NCI-H82 treated with DMSO at 0.1 percent for 48 hours (cell line): ENCODE measurements at regions not wholly inside any gene's neighbourhood (a gene's known extent, or its start where the extent isn't known, plus 50 kb on each side); places are given as distances from the start of the nearest gene placed in this dataset.

Experiments used
- DNase-seq: peaks from one replicate; lab custom pipeline; 2025; ENCODE audit not compliant: unreplicated experiment; lab: John Stamatoyannopoulos, UW

DNA sequence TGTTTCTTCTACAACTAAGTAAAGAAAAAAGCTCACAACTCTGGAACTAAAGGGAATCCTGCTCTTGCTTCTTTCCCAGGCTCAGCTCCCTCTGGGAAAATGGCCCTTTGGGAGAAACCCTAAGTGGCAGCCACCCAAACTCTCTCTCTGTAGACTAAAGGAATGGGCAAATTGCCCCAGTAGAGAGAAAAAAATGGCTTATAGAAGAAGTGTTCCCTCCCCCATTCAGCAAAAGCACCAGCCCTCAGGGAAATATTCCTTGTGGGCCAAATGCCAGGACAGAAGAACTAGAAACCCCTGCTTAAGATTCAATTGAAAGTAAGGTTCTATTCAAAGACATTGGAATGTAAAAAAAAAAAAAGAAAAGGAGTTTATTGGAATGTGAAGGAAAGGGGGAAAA, 603.7 kb upstream of the ALCAM start:
- no peak for DNase-seq

DNA sequence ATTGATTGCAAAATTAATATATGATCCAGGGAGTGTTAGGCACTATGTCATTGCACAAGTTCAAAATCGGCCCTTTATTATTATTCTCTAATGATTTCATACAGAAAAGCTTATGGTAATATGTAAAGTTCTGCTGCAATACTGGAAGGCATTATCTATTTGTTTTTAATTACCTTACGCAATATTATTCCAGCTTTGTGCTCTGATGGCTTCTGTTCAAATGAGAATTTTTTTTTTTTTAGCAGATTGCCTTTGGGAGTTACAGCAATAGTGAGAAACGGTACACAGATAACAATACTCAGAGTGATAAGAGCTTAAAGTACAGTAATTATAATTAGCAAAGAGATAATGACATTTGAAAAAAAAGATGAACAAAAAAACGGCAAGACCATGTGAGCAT, 602.2 kb upstream of the ALCAM start:
- DNase-seq = no peak

DNA sequence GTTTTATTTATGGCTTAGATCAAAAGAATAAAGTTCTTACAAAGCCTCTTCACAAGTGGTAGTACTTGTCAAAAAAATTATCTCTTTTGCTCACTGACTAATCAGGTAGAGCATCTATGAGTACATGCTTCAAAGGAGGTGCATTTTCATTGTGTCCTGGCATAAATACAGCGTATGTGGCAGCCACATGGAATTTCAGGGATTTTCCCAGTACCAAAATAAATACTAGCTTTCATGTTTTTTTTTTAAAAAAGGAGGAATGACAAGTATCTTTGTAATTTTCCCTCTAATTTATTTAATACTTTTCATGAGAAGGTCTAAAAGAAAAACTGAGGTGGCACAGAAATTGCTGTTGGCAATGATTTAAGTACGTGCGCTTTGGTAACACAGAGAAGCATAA, 597.8 kb upstream of the ALCAM start:
- DNase-seq = no peak

DNA sequence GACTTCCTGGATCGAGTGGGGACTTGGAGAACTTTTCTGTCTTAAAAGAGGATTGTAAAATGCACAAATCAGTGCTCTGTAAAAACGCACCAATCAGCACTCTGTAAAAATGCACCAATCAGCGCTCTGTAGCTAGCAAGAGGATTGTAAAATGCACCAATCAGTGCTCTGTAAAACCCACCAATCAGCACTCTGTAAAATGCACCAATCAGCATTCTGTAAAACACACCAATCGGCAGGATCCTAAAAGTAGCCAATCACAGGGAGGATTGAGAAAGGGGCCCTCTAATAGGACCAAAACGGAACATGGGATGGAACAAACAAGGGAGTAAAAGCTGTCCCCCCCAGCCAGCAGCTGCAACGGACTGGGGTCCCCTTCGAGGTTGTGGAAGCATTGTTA, 587.4 kb upstream of the ALCAM start:
- DNase-seq = no peak

DNA sequence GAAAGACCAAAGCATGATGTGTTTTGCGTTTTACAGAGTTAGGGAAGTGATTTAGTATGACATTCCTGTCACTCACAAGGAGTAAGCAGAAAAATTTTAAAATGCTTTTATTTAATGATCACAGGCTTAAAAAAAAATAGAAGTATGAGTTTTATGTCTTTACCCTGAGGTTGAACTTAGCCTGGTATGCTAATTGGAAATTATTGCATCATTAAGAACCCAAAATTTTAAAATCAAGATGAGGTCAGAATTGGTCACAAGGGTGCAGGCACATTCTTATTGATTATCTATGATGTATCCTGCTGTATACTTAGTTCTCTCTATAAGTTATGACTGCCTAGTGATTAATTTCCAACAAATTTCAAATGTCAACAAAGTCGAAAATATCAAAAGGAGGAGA, 585.6 kb upstream of the ALCAM start:
- DNase-seq = no peak

DNA sequence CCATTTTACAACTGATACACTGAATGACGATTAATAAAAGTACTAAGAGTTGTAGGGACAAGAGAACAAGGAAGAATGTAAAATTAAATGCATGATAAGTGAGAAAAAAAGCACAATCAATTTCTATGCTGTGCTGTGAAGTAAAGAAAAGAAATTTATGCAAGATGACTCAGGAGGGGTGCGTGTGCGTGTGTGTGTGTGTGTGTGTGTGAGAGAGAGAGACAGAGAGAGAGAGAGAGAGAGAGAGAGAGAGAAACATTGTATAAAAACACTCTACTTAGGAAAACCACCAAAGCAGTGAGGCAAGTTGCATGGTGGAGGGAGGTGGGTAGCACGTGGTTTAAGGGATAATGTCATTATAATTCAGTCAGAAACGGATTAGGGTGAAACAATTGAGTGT, 580.8 kb upstream of the ALCAM start:
- DNase-seq = no peak

DNA sequence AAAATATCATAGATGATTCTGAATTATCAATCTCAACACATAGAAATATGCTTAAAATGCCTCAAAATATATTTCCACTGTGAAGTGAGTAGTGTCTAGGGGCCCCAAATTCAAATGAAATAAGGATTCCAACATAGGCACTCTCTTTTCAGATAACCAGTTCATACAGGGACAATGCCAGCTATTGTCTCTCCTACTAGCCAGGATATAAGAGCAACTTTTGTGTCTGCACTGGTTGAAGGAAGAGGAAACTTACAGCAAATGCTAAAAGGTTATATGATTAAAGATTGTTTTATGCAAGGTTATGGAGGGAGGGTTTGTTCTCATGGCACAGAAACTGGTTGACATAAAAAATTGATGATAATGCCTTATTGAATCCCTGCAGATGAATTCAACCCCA, 579.4 kb upstream of the ALCAM start:
- no peak for DNase-seq

DNA sequence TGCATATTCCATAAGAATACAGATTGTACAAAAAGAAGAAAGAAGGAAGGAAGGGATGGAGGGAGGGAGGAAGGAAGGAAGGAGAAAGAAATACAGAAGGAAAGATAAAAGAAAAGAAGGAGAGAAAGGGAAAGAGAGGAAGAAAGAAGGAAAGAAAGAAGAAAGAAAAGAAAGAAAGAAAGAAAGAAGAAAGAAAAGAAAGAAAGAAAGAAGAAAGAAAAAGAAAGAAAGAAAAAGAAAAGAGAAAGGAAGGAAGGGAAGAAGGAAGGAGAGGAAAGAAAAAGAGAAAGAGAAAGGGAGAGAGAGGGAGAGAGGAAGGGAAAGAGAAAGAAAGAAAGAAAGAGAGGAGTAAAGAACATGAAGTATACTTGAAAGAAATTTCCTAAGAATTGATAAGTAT, 577.9 kb upstream of the ALCAM start:
- DNase-seq = no peak

DNA sequence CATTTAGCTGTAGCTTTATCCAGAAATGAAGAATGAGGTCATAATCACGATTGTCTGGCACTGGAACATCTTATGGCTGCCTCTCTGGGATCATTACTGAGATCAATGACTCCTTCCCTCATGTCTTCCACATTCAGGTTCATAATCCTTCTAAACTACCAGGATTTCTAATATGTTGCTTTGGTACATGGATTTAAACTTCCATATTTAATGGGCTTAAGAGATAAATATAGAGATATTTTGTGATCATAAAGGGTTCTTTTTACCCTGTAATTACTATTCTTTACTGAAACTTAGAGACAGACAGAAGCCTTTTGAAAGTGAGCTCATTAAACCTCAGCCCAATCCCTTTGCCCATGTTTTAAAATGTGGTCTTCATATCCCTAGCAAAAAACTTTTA, 575.4 kb upstream of the ALCAM start:
- DNase-seq = no peak

DNA sequence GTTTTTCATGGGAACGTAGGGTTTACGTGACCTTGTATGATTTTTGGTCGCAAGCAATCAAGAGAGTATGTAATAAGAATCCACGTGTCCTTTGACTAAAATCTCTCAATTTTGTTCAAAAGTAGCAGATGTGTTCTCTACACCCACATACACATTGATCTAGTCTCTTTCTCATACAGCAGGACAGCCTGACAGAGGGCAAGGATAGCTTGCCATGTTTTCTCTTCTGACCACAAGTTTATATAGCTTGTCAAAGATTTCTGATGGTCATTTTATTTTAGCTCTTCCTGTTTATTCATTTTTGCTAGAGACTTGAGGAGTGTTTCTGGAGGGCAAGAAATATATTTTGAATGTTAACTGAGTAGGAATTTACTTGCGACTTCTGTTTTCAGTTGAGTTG, 570.2 kb upstream of the ALCAM start:
- no peak for DNase-seq

DNA sequence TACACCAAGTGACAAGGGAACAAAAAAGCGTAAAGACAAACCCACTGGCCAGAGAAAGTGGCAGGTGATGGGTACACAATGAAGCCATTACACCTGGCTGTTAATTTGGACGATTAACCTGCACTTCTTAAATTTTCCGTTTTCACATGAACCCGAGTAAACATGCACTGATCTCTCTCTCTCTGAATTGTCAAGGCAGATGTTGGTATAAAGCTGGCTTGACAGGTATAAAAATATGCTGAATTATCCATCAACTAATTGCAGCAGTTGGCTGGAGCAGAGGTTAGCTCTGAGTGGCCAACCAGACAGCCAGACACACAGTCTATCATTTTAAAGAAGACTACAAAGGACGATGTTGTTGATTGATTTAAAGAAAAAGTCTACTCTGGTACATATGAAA, 561.7 kb upstream of the ALCAM start:
- peak; percentile 79 for DNase-seq

DNA sequence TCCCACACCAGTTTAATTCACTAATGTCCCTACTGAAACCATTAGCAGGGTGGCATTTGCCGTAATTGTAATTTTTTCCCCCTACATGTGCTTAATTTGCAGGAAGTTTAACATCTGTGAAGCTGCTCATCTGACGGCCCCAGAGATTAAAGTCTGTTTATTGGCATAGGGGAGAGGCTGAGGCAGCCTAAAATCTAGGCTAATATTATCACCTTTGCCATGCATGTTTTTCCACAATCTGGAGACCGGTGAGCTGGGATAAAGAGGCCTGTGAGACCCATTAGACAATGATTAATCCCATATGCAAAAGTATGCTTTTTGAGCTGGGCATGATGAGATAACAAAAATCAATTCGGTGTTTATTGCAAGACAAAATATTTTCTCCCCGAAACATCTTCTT, 561.2 kb upstream of the ALCAM start:
- DNase-seq = peak; percentile 83

DNA sequence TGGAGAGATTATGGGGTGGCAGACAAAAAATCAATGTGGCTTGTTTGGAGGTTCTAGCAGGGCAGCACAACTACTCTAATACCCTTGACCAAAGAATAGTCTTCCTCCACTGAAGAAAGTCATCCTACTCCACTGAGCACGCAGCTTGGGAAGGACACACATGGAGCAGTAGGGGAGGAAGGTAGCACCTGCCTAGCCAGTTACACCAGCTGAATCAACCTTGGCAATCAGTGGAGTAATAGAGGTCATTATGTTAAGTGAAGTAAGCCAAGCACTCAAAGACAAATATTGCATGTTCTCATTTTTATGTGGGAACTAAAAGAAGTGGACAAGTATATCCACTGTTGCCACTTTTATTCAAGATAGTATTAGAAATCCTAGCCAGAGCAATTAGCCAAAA, 555.8 kb upstream of the ALCAM start:
- no peak for DNase-seq

DNA sequence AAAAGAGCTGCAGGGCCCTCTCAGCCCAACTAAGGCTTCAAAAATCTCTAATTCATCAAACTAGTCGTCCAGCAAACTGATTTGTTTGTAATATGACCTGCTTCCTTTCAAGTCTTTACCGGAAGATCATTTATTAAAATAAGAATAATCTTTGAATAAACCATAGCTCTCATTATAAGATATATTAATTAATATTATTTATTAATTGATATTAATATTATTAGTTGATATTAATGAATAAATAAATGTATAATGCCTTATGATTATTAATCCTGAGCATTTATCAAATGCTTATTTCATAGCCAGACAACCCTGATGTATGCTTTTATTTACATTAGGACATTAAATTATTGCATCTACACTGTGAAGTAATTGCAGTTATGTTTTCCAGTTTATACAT, 550.7 kb upstream of the ALCAM start:
- DNase-seq = no peak

DNA sequence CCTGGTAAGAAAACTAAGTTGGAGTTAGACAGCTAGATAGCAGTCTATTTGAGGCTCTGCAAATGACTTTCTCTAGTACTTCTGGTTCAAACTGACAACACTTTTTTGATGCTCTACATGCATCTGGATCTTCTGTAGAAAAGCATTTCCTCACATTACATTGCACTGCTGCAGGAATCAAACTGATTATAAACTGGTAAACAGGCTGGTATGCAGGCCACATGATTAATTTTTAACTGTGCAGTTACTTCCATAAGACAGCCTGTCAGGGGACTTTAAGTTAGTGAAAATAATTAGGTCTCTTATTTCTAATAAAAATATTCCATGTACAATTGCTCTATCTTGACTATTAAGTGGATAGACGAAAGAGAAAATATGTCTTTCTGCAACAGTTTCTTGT, 550.0 kb upstream of the ALCAM start:
- no peak for DNase-seq

DNA sequence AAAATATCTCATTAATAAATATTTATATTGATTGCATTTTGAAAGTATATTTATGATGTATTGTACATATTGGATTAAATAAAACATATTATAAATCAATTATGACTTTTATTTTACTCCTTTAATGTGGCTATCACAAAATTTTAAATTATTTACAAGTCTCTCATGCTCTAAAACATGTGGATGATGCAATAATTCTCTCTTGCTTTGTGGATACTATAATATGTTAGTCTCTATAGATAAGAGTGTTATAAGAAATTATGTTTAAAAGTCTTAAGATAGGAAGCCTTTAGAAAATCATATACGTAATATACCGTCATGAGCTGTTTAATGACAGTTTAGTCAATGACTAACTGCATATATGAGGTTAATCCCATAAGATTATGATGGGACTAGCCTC, 547.4 kb upstream of the ALCAM start:
- no peak for DNase-seq

DNA sequence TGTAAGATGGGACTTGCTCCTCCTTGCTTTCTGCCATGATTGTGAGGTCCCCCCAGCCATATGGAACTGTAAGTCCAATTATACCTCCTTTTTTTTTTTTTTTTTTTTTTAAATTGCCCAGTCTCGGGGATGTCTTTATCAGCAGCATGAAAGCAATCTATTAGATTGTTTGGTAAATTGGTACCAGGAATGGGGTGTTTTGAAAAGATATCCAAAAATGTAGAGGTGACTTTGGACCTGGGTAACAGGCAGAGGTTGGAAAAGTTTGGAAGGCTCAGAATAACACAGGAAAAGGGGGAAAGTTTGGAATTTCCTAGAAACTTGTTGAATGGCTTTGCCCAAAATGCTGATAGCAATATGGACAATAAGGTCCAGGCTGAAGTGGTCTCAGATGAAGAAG, 545.8 kb upstream of the ALCAM start:
- no peak for DNase-seq

DNA sequence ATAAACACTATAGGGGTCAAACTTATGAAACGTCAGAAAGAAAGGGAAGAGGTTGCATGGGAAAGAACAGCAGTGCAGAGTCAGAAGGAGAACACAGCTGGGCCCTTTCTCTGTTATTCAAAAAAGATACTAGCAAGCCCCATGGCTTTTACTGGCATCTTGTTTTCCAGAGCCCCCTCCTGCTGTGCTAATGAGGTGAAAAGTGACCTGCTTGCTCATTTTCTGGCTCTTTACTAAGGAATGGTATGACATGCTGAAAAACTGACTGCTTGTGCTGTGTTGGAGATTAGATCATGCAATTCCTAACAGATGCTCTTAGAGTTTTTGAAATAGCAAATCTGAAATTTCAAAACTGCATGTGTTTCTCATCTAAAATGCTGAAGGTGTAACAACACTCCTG, 541.6 kb upstream of the ALCAM start:
- DNase-seq = no peak

DNA sequence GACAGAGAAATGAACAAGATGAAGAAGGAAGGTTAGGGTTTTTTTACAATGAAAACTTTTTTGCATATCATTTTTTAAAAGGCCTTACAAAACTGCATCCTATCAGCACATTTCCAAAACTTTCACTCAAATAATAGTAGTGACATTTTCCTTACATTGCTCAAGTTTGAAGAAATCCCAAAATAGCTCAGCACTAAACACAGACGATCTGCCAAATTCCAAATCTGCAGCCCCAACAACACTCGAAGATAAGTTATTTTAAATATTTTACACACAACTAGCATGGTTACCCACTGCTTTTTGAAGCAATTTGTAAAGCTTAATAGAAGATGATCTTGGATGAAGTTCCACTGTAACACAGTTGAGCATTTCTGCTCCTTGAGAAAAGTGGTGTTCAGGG, 535.6 kb upstream of the ALCAM start:
- DNase-seq = no peak

DNA sequence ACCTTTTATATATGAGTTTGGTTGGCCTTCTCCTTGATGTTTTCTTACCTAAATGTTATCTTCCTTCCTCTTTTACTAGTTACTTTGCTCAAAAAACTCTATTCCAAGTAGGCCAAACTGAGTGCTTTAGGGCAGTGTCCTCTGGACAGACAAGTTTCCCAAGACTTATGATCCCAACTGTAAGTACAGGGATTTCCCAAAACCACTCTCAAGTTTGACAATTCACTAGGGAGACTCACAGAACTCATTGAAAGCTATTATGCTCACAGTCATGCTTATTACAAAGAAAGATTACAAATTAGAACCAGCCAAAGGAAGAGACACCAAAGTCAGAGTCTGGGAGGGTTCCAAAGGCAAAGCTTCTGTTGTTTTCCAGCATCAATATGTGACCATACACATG, 534.2 kb upstream of the ALCAM start:
- DNase-seq = no peak

DNA sequence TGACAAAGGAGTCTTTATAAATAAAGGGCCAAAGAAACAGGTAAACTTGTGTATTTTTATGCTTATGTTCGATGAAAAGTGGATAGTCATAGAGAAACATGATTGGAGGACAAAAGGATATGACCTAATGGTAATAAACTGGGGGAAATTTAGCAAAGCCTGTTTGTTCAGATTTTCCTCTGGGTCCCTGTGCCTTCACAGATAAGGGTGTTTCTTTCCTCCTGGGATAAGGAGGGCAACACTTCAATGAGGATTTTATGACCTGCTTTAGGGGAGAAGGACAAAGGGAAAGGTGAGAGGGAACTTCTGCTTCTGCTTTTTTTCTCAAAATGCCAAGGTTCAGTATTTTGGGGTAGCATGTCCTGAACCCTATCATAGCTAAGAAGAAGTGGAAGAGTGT, 531.3 kb upstream of the ALCAM start:
- DNase-seq = no peak

DNA sequence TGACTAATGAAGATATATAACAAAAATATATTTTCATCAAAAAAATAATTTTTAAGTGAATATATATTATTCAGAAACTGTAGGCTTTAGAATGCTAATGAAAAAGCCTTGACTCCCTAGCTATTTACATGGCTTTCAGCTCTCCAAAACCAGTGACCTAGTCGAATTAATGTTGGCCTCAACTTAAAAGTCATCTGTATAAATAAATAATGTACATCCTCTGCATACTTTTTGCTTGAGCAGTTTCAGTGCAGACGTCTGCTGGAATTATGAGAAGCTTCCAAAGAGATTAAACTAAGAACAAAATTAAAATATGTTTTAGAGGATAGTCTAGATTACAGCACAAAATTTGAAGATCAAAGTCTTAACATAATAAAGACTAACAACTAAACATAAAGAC, 520.4 kb upstream of the ALCAM start:
- DNase-seq = no peak

DNA sequence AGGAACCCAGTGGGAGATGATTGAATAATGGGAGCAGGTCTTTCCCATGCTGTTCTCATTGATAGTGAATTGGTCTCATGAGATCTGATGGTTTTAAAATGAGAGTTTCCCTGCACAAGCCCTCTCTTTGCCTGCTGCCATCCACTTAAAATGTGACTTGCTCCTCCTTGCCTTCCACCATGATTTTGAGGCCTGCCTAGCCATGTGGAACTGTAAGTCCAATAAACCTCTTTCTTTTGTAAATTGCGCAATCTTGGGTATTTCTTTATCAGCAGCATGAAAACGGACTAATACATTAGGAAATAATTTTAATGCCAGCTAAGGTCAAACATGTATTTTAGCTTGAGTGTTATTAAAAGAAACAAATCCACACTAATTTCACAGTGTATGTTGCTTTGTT, 517.6 kb upstream of the ALCAM start:
- no peak for DNase-seq

DNA sequence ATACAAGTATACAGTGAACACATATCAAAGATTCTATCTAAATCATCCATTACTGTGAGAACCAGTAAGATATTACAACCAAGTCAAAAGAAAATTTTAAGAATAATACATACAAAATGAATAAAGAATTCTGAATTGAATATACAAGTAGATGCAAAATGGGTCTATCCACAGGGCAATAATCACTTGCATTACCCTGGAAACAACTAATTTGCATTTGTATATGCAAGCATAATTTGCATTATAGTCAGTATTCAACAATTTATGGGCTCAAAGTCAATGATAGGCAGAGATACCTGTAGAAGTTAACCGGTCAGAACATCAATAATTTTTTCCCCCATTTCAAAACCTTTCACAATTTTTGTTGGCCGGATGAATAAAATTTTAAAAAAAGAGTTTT, 512.2 kb upstream of the ALCAM start:
- no peak for DNase-seq
